Kidney (tissue), 13 donors: ENCODE measurements at regions not wholly inside any gene's neighbourhood (a gene's known extent, or its start where the extent isn't known, plus 50 kb on each side); places are given as distances from the start of the nearest gene placed in this dataset.
A peak's percentile ranks its signal among the peaks of the same experiment; 100 is the strongest.

Experiments used
- DNase-seq, 5 donors: peaks; one replicate each; pipeline ENCODE4 v3.0.0-alpha.2; 2013 to 2020
- FAIRE-seq: peaks from 2 replicates; lab custom pipeline; 2012; peaks lifted over from hg19 to GRCh38; lab: Jason Lieb, UNC
- H3K27ac ChIP-seq, 2 donors: one replicate each; pipeline ENCODE4 v1.7.0; 2013; ENCODE audit warnings: low read depth in 2 of 2, low read length in 2 of 2, inconsistent platforms in 1 of 2
- H3K27me3 ChIP-seq: one replicate; pipeline ENCODE4 v1.7.1; 2013; ENCODE audit warnings: low read length, inconsistent platforms; ENCODE audit not compliant: control insufficient read depth, insufficient read depth
- H3K36me3 ChIP-seq, 3 donors: one replicate each; pipeline versions ENCODE4 v1.7.0 to v1.7.1; 2013; ENCODE audit warnings: low read length in 3 of 3, control low read depth in 1 of 3, inconsistent platforms in 1 of 3; ENCODE audit not compliant: insufficient read depth in 3 of 3, control insufficient read depth in 2 of 3
- H3K4me1 ChIP-seq, 3 donors: one replicate each; pipeline versions ENCODE4 v1.7.0 to v1.7.1; 2013; ENCODE audit warnings: low read length in 3 of 3, inconsistent platforms in 1 of 3, low read depth in 1 of 3; ENCODE audit not compliant: control insufficient read depth in 2 of 3, insufficient read depth in 2 of 3
- H3K4me3 ChIP-seq, 3 donors: one replicate each; pipeline versions ENCODE4 v1.7.0 to v1.8.1; 2013; ENCODE audit warnings: low read length in 3 of 3, control low read depth in 1 of 3, inconsistent platforms in 1 of 3
- H3K9ac ChIP-seq, 3 donors: one replicate each; pipeline versions ENCODE4 v1.7.0 to v1.7.1; 2013; ENCODE audit warnings: low read length in 3 of 3, control low read depth in 1 of 3, inconsistent platforms in 1 of 3
- H3K9me3 ChIP-seq, 3 donors: one replicate each; pipeline versions ENCODE4 v1.7.0 to v1.7.1; 2013; ENCODE audit warnings: low read length in 3 of 3, control low read depth in 1 of 3, inconsistent platforms in 1 of 3; ENCODE audit not compliant: control insufficient read depth in 2 of 3, insufficient read depth in 1 of 3
- intact Hi-C: fragments of 100-400 bp; cut with DNase I; formaldehyde crosslinking; loops from one replicate; pipeline ENCODE4 v1.11.1; 2022
- TF ChIP-seq, protein P1 (sequence below): IDR thresholded peaks from 3 replicates; pipeline ENCODE4 v1.5.1; 2012; ENCODE audit warnings: mild to moderate bottlenecking, moderate library complexity, borderline replicate concordance; ENCODE audit not compliant: insufficient read depth; ENCODE audit errors: extremely low read depth
- donor health status: control.
- donor health status: control.
- donor health status: control.
- donor health status: control.
- donor health status: control.
- donor health status: DM: yes; HTN: yes; CAD: no.
- donor health status: Normal renal cell carcinoma (clear cell type).

DNA sequence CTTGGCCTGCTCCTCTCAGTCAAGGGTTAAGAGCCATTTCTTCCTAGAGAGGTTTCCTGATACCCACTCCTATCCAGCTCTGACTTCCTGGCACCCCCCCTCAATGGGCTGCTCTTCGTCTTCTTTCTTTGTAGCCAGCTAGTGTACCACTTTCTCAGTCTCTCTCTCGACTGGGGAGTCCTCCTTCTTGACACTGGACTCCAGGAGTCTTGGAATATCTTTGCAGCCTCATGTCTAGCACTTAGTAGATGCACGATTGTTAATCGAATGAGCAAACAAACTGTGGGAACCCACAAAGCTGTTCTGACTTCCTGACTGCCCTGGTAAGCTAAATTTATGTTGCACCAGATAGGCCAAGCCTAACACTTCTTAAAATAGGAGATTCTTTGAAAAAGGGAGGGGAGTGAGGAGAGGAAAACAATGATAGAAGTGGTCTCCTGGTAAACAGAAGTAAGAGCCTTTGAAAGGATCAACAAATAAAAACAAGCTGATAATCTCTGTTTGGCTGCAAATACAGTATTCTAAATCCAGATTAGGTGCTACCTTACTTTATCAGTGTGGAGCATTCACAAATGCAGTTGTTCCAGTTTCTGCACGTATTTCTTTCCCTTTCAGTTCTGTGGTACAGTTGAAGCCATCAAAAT is 160.1 kb upstream of the CITED2 start:
- peak overlapping the region; percentile 60 to 81 for H3K27ac ChIP-seq
- no peaks in the 10 kb centered on the region for H3K27me3 ChIP-seq
- TF ChIP-seq, protein P1, sequence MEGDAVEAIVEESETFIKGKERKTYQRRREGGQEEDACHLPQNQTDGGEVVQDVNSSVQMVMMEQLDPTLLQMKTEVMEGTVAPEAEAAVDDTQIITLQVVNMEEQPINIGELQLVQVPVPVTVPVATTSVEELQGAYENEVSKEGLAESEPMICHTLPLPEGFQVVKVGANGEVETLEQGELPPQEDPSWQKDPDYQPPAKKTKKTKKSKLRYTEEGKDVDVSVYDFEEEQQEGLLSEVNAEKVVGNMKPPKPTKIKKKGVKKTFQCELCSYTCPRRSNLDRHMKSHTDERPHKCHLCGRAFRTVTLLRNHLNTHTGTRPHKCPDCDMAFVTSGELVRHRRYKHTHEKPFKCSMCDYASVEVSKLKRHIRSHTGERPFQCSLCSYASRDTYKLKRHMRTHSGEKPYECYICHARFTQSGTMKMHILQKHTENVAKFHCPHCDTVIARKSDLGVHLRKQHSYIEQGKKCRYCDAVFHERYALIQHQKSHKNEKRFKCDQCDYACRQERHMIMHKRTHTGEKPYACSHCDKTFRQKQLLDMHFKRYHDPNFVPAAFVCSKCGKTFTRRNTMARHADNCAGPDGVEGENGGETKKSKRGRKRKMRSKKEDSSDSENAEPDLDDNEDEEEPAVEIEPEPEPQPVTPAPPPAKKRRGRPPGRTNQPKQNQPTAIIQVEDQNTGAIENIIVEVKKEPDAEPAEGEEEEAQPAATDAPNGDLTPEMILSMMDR, result no peak
- H3K4me1 ChIP-seq, result peaks cover 15 to 47% (median 23%) of the 10 kb centered on the region in 3 donors
- H3K4me3 ChIP-seq, result peak overlapping the region in 2 of 3 donors; percentile 56 to 61
- DNase-seq (no peak), FAIRE-seq (no peak)
- intact Hi-C loops, result no loop called here
- peak overlapping the region in 2 of 3 donors; percentile 28 to 74 for H3K9ac ChIP-seq
- H3K36me3 ChIP-seq, result no peaks in the 10 kb centered on the region
- no peaks in the 10 kb centered on the region for H3K9me3 ChIP-seq

DNA sequence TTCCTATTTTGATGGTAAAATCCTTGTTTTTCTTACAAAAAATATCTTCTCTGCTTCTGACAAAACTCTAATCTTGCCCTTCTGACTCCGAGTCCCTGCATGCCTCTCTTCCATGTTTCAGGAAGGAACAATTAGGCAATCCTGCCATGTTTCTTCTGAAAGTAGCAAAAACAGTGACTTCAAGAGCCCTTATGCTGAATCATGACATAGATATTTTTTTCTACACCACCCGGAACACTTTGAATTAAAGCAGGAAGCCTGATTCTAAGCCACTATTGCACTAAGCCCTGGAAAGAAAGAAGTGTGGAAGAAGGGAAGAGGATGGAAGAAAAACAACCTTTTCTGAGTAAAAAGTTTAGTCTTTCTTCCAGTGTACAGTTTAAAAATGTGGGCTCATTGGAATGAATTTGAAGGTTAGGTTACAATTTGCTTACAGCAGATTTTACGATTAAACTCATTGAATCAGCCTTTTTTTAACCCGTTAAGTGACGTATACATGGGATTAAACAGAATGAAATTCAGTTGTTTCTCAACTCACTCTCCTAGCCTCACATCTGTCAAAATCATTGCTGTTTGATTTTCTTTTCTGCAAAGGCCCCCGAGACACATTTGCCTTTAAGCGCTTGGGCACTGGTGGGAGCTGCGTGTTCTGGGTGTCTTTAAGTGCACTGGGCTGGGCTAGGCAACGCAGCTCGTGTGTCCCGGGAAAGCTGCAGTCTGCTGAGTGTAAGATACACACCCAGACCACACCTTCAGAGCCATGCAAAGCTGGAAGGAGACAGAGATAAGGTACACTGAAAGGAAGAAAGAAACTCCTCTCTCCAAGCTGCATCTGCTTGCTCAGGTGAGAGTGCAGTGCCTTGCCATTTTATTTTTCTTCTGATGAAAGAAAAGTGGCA is 159.4 kb upstream of the CITED2 start:
- H3K9me3 ChIP-seq, result no peaks in the 10 kb centered on the region
- H3K27me3 ChIP-seq, result no peaks in the 10 kb centered on the region
- FAIRE-seq (no peak), DNase-seq (peak in 3 of 5 donors; percentile 49 to 53 (median 50))
- H3K4me1 ChIP-seq, result peaks cover 15 to 47% (median 23%) of the 10 kb centered on the region in 3 donors
- TF ChIP-seq, protein P1, result no peak
- H3K27ac ChIP-seq, result peak overlapping the region; percentile 60 to 81
- intact Hi-C loops, result no loop called here
- peak overlapping the region in 2 of 3 donors; percentile 51 to 74 for H3K9ac ChIP-seq
- peak overlapping the region in 2 of 3 donors; percentile 56 to 61 for H3K4me3 ChIP-seq
- H3K36me3 ChIP-seq, result no peaks in the 10 kb centered on the region

DNA sequence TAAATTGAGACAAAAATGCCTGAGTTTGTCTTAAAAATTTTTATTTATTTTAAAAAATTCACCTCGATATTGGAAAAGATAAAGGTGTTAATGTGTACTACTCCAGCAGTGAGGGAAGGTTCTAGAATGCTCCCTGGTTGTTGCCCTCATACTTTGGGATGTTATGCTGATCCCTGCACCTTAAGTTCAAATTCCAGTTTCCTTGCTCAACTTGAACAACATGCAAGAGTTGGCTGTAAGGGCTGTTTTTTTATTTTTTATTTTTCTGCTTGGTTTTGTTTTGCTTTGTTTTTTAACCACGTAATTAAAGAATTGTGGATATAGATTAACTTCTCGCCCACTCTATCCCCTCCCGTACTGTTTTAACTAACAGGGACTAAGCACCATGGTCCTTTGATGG is 158.7 kb upstream of the CITED2 start:
- DNase-seq (peak in 1 of 5 donors; percentile 20), FAIRE-seq (no peak)
- Histone ChIP-seq H3K27ac (peak overlapping the region; percentile 65 to 86), H3K9me3 (no peaks in the 10 kb centered on the region), H3K4me3 (peak overlapping the region in 2 of 3 donors; percentile 3 to 56), H3K27me3 (no peaks in the 10 kb centered on the region), H3K9ac (peak overlapping the region in 1 of 3 donors; percentile 74), H3K36me3 (no peaks in the 10 kb centered on the region), H3K4me1 (peaks cover 15 to 47% (median 23%) of the 10 kb centered on the region in 3 donors)
- TF ChIP-seq, protein P1, result no peak
- intact Hi-C loops, result no loop called here
